Esophagus mucosa (tissue), 1 donor: ENCODE measurements at regions not wholly inside any gene's neighbourhood (a gene's known extent, or its start where the extent isn't known, plus 50 kb on each side); places are given as distances from the start of the nearest gene placed in this dataset.
"Not testable (repeated sequence)": the region's sequence is repeated elsewhere in the genome, so short reads cannot be mapped to it uniquely, and the experiment has no call there.

ENCODE experiments used
- ATAC-seq: fragments of 200-7000 bp; cut with Tn5 transposase; one replicate; pipeline ENCODE4 v1.9.1; 2020
- donor health status: DM: yes; HTN: yes; CAD: no.

GRCh38 chr5:110255194-110255593 lies 471.3 kb downstream of the TMEM232 start:
- ATAC-seq, result no peak

GRCh38 chr5:110256298-110256697 lies 470.2 kb downstream of the TMEM232 start:
- ATAC-seq, result no peak

GRCh38 chr5:110257971-110258370 lies 468.5 kb downstream of the TMEM232 start:
- ATAC-seq, result no peak

- ATAC-seq, result peak; percentile 93
Measured at GRCh38 chr5:110258460-110259216, 467.8 kb downstream of the TMEM232 start.

GRCh38 chr5:110262749-110263148 lies 463.7 kb downstream of the TMEM232 start:
- ATAC-seq, result no peak

GRCh38 chr5:110264661-110265060 lies 461.8 kb downstream of the TMEM232 start:
- ATAC-seq, result no peak

GRCh38 chr5:110265162-110265561 lies 461.3 kb downstream of the TMEM232 start:
- ATAC-seq, result no peak

- ATAC-seq, result no peak
Measured at GRCh38 chr5:110267714-110268113, 458.8 kb downstream of the TMEM232 start.

- no peak for ATAC-seq
Measured at GRCh38 chr5:110268283-110268682, 458.2 kb downstream of the TMEM232 start.

- ATAC-seq, result no peak
Measured at GRCh38 chr5:110268985-110269384, 457.5 kb downstream of the TMEM232 start.

- ATAC-seq, result no peak
Measured at GRCh38 chr5:110269478-110270142, 456.9 kb downstream of the TMEM232 start.

GRCh38 chr5:110275878-110276277 lies 450.6 kb downstream of the TMEM232 start:
- ATAC-seq, result no peak

GRCh38 chr5:110278449-110278848 lies 448.0 kb downstream of the TMEM232 start:
- not testable (repeated sequence) for ATAC-seq

- ATAC-seq, result not testable (repeated sequence)
Measured at GRCh38 chr5:110284121-110284520, 442.4 kb downstream of the TMEM232 start.

- no peak for ATAC-seq
Measured at GRCh38 chr5:110288766-110289511, 437.5 kb downstream of the TMEM232 start.

GRCh38 chr5:110289512-110289810 lies 437.0 kb downstream of the TMEM232 start:
- no peak for ATAC-seq

GRCh38 chr5:110290542-110290941 lies 435.9 kb downstream of the TMEM232 start:
- no peak for ATAC-seq

- no peak for ATAC-seq
Measured at GRCh38 chr5:110294281-110294680, 432.2 kb downstream of the TMEM232 start.

- no peak for ATAC-seq
Measured at GRCh38 chr5:110297152-110297670, 429.3 kb downstream of the TMEM232 start.

GRCh38 chr5:110304176-110304575 lies 422.3 kb downstream of the TMEM232 start:
- ATAC-seq, result no peak

- no peak for ATAC-seq
Measured at GRCh38 chr5:110306650-110307049, 419.8 kb downstream of the TMEM232 start.

GRCh38 chr5:110309222-110309621 lies 417.2 kb downstream of the TMEM232 start:
- no peak for ATAC-seq

GRCh38 chr5:110316566-110316965 lies 409.9 kb downstream of the TMEM232 start:
- not testable (repeated sequence) for ATAC-seq
